GM21529 (cell line): ENCODE measurements at regions not wholly inside any gene's neighbourhood (a gene's known extent, or its start where the extent isn't known, plus 50 kb on each side); places are given as distances from the start of the nearest gene placed in this dataset.
A peak's percentile ranks its signal among the peaks of the same experiment; 100 is the strongest.
"Not testable (repeated sequence)": the region's sequence is repeated elsewhere in the genome, so short reads cannot be mapped to it uniquely, and the experiment has no call there.

Experiments used
- ATAC-seq: cut with Tn5 transposase; IDR thresholded peaks from one replicate; pipeline ENCODE4 v1.9.1; 2021; ENCODE audit not compliant: unreplicated experiment

DNA sequence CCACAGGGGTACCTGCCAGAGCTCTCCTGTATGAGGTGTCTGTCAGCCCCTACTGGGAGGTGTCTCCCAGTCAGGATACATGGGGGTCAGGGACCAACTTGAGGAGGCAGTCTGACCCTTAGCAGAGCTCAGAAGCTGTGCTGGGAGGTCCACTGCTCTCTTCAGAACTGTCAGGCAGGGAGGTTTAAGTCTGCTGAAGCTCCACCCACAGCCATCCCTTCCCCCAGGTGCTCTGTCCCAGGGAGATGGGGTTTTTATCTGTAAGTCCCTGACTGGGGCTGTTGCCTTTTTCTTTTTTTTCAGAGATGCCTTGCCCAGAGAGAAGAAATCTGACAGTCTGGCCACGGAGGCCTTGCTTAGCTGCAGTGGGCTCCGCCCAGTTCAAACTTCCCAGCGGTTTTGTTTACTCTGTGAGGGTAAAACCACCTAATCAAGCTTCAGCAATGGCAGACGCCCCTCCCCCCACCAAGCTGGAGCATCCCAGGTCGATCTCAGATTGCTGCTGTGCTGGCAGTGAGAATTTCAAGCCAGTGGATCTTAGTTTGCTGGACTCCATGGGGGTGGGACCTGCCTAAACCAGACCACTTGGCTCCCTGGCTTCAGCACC, 118.5 kb upstream of the RADX start:
- not testable (repeated sequence) for ATAC-seq

DNA sequence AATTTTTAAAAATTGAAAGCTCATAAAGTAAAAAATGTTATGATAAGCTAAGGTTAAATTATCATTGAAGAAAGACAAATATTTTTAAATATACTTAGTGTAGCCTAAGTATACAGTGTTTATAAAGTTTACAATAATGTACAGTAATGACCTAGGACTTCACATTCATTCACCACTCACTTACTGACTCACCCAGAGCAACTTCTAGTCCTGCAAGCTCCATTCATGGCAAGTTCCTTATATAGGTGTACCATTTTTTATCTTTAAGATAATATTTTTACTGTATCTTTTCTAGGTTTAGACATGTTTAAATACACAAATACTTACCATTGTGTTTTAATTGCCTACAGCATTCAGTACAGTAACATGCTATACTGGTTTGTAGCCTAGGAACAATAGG, 112.3 kb upstream of the RADX start:
- no peak for ATAC-seq

DNA sequence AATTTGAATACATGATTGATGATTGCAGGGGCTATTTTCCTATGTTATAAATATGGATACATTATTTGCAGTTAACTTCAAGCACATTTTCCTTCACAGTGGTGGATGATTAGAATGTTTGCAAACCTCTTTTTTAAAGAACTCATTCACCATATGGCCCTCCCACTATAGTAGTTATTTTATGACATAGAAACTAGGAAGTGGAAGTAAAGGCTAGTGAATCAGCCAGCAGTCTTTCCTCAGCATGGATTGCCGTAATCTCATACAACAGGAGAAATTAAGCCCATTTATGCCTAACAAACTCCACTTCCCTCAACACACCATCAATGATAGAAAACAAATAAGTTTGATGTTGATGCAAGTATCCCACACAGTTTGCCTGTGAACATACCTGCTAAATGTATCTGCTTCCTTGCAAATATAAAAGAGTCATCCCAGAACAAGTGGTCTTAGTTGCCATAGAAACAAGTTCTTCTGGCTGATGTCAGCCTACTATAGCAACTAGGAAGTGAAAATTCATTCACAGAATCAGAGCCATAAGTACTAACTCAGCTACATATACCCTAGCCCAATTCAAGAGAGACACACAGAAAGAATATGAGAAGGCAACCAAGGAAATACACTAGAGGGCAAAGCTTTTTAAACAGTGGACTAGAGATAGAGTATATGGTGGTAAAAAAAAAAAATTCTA, 100.9 kb upstream of the RADX start:
- peak; percentile 72 for ATAC-seq
